OCI-LY1 (cell line): ENCODE measurements at regions not wholly inside any gene's neighbourhood (a gene's known extent, or its start where the extent isn't known, plus 50 kb on each side); places are given as distances from the start of the nearest gene placed in this dataset.
"Not testable (repeated sequence)": the region's sequence is repeated elsewhere in the genome, so short reads cannot be mapped to it uniquely, and the experiment has no call there.

Experiments
- EZH2 ChIP-seq: fragments of 200-600 bp; sonication (generic), shearing (Covaris generic); IDR thresholded peaks from 2 replicates; pipeline ENCODE4 v1.8.0; 2017; ENCODE audit warnings: borderline replicate concordance, mixed run types, mild to moderate bottlenecking, antibody characterized with exemption, low read length, moderate library complexity, mixed read lengths
- TF ChIP-seq, protein P1 (sequence below): fragments of 200-600 bp; sonication (generic), shearing (Covaris generic); IDR thresholded peaks from 2 replicates; pipeline ENCODE4 v1.5.1; 2017; ENCODE audit warnings: mild to moderate bottlenecking, antibody characterized with exemption, low read length, moderate library complexity, mixed read lengths

DNA sequence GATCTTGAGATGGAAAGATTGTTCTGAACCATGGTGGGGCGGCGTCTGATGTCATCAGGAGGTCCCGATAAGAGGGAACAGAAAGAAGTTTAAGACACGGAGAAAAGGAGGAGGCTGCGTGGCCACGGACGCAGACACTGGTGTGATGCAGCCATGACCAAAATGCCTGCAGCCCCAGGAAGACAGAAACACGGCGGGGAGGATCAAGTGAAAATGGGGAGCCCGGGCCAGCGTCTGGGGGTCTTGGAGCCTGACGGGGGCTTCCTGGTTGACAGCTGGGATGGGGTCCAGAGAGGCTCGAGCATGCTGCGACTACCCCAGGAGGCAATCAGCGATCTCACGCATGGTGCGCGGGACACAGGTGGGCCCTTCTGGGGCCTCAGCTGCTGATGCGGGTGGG lies 119.7 kb downstream of the NPIPB11 start:
- TF ChIP-seq, protein P1, sequence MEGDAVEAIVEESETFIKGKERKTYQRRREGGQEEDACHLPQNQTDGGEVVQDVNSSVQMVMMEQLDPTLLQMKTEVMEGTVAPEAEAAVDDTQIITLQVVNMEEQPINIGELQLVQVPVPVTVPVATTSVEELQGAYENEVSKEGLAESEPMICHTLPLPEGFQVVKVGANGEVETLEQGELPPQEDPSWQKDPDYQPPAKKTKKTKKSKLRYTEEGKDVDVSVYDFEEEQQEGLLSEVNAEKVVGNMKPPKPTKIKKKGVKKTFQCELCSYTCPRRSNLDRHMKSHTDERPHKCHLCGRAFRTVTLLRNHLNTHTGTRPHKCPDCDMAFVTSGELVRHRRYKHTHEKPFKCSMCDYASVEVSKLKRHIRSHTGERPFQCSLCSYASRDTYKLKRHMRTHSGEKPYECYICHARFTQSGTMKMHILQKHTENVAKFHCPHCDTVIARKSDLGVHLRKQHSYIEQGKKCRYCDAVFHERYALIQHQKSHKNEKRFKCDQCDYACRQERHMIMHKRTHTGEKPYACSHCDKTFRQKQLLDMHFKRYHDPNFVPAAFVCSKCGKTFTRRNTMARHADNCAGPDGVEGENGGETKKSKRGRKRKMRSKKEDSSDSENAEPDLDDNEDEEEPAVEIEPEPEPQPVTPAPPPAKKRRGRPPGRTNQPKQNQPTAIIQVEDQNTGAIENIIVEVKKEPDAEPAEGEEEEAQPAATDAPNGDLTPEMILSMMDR = not testable (repeated sequence)
- not testable (repeated sequence) for TF ChIP-seq EZH2
